ENCODE measurements at regions not wholly inside any gene's neighbourhood (a gene's known extent, or its start where the extent isn't known, plus 50 kb on each side); places are given as distances from the start of the nearest gene placed in this dataset.

GRCh38 chr13:33910255-33910654, 92.3 kb downstream of the RFC3 start:
- no peaks in the 10 kb centered on the region for H3K27me3 ChIP-seq (ENCODE audit: insufficient read depth, low read length, poor library complexity)
- H3K9ac ChIP-seq (ENCODE audit: low read depth, low read length), result no peak overlapping the region
- H3K36me3 ChIP-seq (ENCODE audit: insufficient read depth, low read length), result no peaks in the 10 kb centered on the region
- TF ChIP-seq EZH2 (IDR thresholded peaks at IDR 0.05; ENCODE audit: borderline replicate concordance, low read depth, low read length, severe bottlenecking), result no peak
- TF ChIP-seq CTCF (IDR thresholded peaks at IDR 0.05; ENCODE audit: borderline replicate concordance, extremely low read depth, low read length, poor library complexity, severe bottlenecking), result no peak
- H3K4me1 ChIP-seq (ENCODE audit: insufficient read depth, low read length), result no peaks in the 10 kb centered on the region
- H3K4me2 ChIP-seq (ENCODE audit: insufficient read depth, low read length), result no peak overlapping the region
- no peak overlapping the region for H3K27ac ChIP-seq (ENCODE audit: low read length)
- H2AFZ ChIP-seq (ENCODE audit: low read depth, low read length), result no peak overlapping the region
- DNase-seq (no peak), ATAC-seq (ENCODE audit: insufficient read depth, low read depth) (no peak)
- H4K20me1 ChIP-seq (ENCODE audit: insufficient read depth, low read length), result no peaks in the 10 kb centered on the region
- no peaks in the 10 kb centered on the region for H3K9me3 ChIP-seq (ENCODE audit: insufficient read depth, low read length, severe bottlenecking)
- H3K79me2 ChIP-seq (ENCODE audit: insufficient read depth, low read length), result no peaks in the 10 kb centered on the region
- no peak overlapping the region for H3K4me3 ChIP-seq (ENCODE audit: low read depth in 1 of 2, low read length in 2 of 2)

DNA sequence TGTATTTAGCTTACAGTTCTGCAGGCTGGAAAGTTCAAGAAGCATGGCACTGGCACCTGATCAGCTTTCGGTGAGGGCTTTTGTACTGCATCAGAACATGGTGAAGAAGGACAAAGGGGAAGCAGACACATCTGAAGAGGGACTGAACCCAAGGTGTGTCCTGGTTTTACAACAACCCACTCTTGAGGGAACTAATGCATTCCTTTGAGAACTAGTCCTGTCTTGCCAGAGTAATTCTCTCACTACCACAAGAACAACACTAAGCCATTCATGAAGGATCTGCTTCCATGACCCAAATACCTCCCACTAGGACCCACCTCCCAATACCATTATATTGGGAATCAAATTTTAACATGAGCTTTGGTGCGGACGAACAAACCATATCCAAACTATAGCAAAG, 93.6 kb downstream of the RFC3 start:
- DNase-seq (no peak), ATAC-seq (ENCODE audit: insufficient read depth, low read depth) (no peak)
- TF ChIP-seq EZH2 (IDR thresholded peaks at IDR 0.05; ENCODE audit: borderline replicate concordance, low read depth, low read length, severe bottlenecking) (no peak), CTCF (IDR thresholded peaks at IDR 0.05; ENCODE audit: borderline replicate concordance, extremely low read depth, low read length, poor library complexity, severe bottlenecking) (no peak)
- no peak overlapping the region for H2AFZ ChIP-seq (ENCODE audit: low read depth, low read length)
- no peaks in the 10 kb centered on the region for H3K79me2 ChIP-seq (ENCODE audit: insufficient read depth, low read length)
- no peaks in the 10 kb centered on the region for H3K9me3 ChIP-seq (ENCODE audit: insufficient read depth, low read length, severe bottlenecking)
- H3K4me3 ChIP-seq (ENCODE audit: low read depth in 1 of 2, low read length in 2 of 2), result no peak overlapping the region
- H3K27ac ChIP-seq (ENCODE audit: low read length), result no peak overlapping the region
- H3K36me3 ChIP-seq (ENCODE audit: insufficient read depth, low read length), result no peaks in the 10 kb centered on the region
- H4K20me1 ChIP-seq (ENCODE audit: insufficient read depth, low read length), result no peaks in the 10 kb centered on the region
- no peak overlapping the region for H3K4me2 ChIP-seq (ENCODE audit: insufficient read depth, low read length)
- H3K4me1 ChIP-seq (ENCODE audit: insufficient read depth, low read length), result no peaks in the 10 kb centered on the region
- H3K9ac ChIP-seq (ENCODE audit: low read depth, low read length), result no peak overlapping the region
- no peaks in the 10 kb centered on the region for H3K27me3 ChIP-seq (ENCODE audit: insufficient read depth, low read length, poor library complexity)

DNA sequence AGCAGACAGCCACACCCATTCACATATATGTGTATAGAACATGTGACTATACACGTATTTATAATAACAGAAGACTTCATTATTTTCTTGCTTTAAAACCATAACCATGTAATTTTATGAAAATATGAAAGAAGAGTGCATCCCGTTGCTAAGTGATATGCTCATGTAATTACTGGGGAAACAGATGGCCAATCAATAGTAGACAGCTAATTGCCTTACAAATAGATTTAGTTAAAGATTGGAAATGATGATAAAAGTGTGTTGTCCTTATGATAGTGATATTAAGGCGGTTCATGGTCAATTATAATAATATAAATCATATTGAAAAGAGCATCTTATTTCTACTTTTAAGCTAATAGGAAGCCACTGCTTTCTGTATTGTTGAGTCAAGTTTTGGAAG, 95.9 kb downstream of the RFC3 start:
- Histone ChIP-seq H3K79me2 (ENCODE audit: insufficient read depth, low read length) (no peaks in the 10 kb centered on the region), H3K4me2 (ENCODE audit: insufficient read depth, low read length) (no peak overlapping the region), H3K27me3 (ENCODE audit: insufficient read depth, low read length, poor library complexity) (no peaks in the 10 kb centered on the region), H2AFZ (ENCODE audit: low read depth, low read length) (no peak overlapping the region), H3K36me3 (ENCODE audit: insufficient read depth, low read length) (no peaks in the 10 kb centered on the region), H3K4me3 (ENCODE audit: low read depth in 1 of 2, low read length in 2 of 2) (no peak overlapping the region), H3K27ac (ENCODE audit: low read length) (no peak overlapping the region), H3K4me1 (ENCODE audit: insufficient read depth, low read length) (no peaks in the 10 kb centered on the region), H3K9me3 (ENCODE audit: insufficient read depth, low read length, severe bottlenecking) (no peaks in the 10 kb centered on the region), H4K20me1 (ENCODE audit: insufficient read depth, low read length) (no peaks in the 10 kb centered on the region), H3K9ac (ENCODE audit: low read depth, low read length) (no peak overlapping the region)
- DNase-seq (no peak), ATAC-seq (ENCODE audit: insufficient read depth, low read depth) (no peak)
- TF ChIP-seq EZH2 (IDR thresholded peaks at IDR 0.05; ENCODE audit: borderline replicate concordance, low read depth, low read length, severe bottlenecking), result no peak
- no peak for TF ChIP-seq CTCF (IDR thresholded peaks at IDR 0.05; ENCODE audit: borderline replicate concordance, extremely low read depth, low read length, poor library complexity, severe bottlenecking)

GRCh38 chr13:33917190-33917589, 99.2 kb downstream of the RFC3 start:
- H3K9me3 ChIP-seq (ENCODE audit: insufficient read depth, low read length, severe bottlenecking), result no peaks in the 10 kb centered on the region
- ATAC-seq (ENCODE audit: insufficient read depth, low read depth) (no peak), DNase-seq (no peak)
- no peaks in the 10 kb centered on the region for H3K36me3 ChIP-seq (ENCODE audit: insufficient read depth, low read length)
- TF ChIP-seq CTCF (IDR thresholded peaks at IDR 0.05; ENCODE audit: borderline replicate concordance, extremely low read depth, low read length, poor library complexity, severe bottlenecking), result no peak
- TF ChIP-seq EZH2 (IDR thresholded peaks at IDR 0.05; ENCODE audit: borderline replicate concordance, low read depth, low read length, severe bottlenecking), result no peak
- H3K9ac ChIP-seq (ENCODE audit: low read depth, low read length), result no peak overlapping the region
- no peak overlapping the region for H2AFZ ChIP-seq (ENCODE audit: low read depth, low read length)
- no peak overlapping the region for H3K27ac ChIP-seq (ENCODE audit: low read length)
- no peaks in the 10 kb centered on the region for H4K20me1 ChIP-seq (ENCODE audit: insufficient read depth, low read length)
- H3K79me2 ChIP-seq (ENCODE audit: insufficient read depth, low read length), result no peaks in the 10 kb centered on the region
- no peak overlapping the region for H3K4me3 ChIP-seq (ENCODE audit: low read depth in 1 of 2, low read length in 2 of 2)
- H3K4me2 ChIP-seq (ENCODE audit: insufficient read depth, low read length), result no peak overlapping the region
- H3K4me1 ChIP-seq (ENCODE audit: insufficient read depth, low read length), result no peaks in the 10 kb centered on the region
- H3K27me3 ChIP-seq (ENCODE audit: insufficient read depth, low read length, poor library complexity), result no peaks in the 10 kb centered on the region

Measured in DND-41 (cell line).